SK-N-SH (cell line): ENCODE measurements at regions not wholly inside any gene's neighbourhood (a gene's known extent, or its start where the extent isn't known, plus 50 kb on each side); places are given as distances from the start of the nearest gene placed in this dataset.
A peak's percentile ranks its signal among the peaks of the same experiment; 100 is the strongest.

Experiments
- CTCF ChIA-PET: fragments of 300-600, 350-600 bp; formaldehyde crosslinking; extraction: SDS; loops from one replicate; lab custom pipeline; 2021; lab: Yijun Ruan, JAX
- POLR2A ChIA-PET: fragments of 350-600 bp; sonication (Branson Sonifier 250); formaldehyde crosslinking; extraction: SDS; loops from one replicate; lab custom pipeline; 2020; ENCODE audit warnings: antibody characterized with exemption, inconsistent platforms; lab: Yijun Ruan, JAX
- DNase-seq: peaks from one replicate; pipeline ENCODE4 v3.0.0; 2012
- H2AFZ ChIP-seq: fragments of 200-600 bp; sonication (generic); 2 replicates; pipeline ENCODE4 v1.8.1; 2016; ENCODE audit warnings: antibody characterized with exemption, mild to moderate bottlenecking, low read depth
- H3F3A ChIP-seq: fragments of 200-600 bp; sonication (generic); replicated peaks from 2 replicates; pipeline ENCODE3; 2016; ENCODE audit warnings: antibody characterized with exemption, mild to moderate bottlenecking; ENCODE audit not compliant: insufficient read depth
- H3K27ac ChIP-seq, 2 experiments: fragments of 200-500 bp in 1 of 2; fragments of 200-600 bp in 1 of 2; sonication (Bioruptor generic) in 1 of 2; sonication (generic), shearing (Covaris generic) in 1 of 2; 2 replicates each; pipeline versions ENCODE4 v1.5.1 to v1.6.1; 2014 to 2016; ENCODE audit warnings: low read depth in 2 of 2, inconsistent platforms in 1 of 2, low read length in 1 of 2, mild to moderate bottlenecking in 1 of 2, mixed read lengths in 1 of 2
- H3K27me3 ChIP-seq: fragments of 200-600 bp; sonication (generic), shearing (Covaris generic); 2 replicates; pipeline ENCODE4 v1.6.1; 2016; ENCODE audit warnings: mixed run types; ENCODE audit not compliant: insufficient read depth
- H3K36me3 ChIP-seq, 2 experiments: fragments of 200-500 bp in 1 of 2; fragments of 200-600 bp in 1 of 2; sonication (Bioruptor generic) in 1 of 2; sonication (generic) in 1 of 2; replicated peaks in 1 of 2; 2 replicates each; pipeline versions ENCODE3 to v1.5.1; 2014 to 2016; ENCODE audit warnings: low read length in 1 of 2, mild to moderate bottlenecking in 1 of 2; ENCODE audit not compliant: insufficient read depth in 2 of 2, control insufficient read depth in 1 of 2
- H3K4me1 ChIP-seq, 2 experiments: fragments of 200-500 bp in 1 of 2; fragments of 200-600 bp in 1 of 2; sonication (Bioruptor generic) in 1 of 2; sonication (generic), shearing (Covaris generic) in 1 of 2; 2 replicates each; pipeline versions ENCODE4 v1.5.1 to v1.6.1; 2014 to 2016; ENCODE audit warnings: low read depth in 1 of 2, low read length in 1 of 2, mixed run types in 1 of 2; ENCODE audit not compliant: insufficient read depth in 2 of 2, control insufficient read depth in 1 of 2
- H3K4me2 ChIP-seq: fragments of 200-600 bp; sonication (generic), shearing (Covaris generic); 2 replicates; pipeline ENCODE4 v1.6.1; 2017; ENCODE audit warnings: mixed run types
- H3K4me3 ChIP-seq, 2 experiments: fragments of 200-500 bp in 1 of 2; fragments of 200-600 bp in 1 of 2; sonication (Bioruptor generic) in 1 of 2; sonication (generic), shearing (Covaris generic) in 1 of 2; 2 replicates each; pipeline versions ENCODE4 v1.5.1 to v1.8.1; 2014 to 2016; ENCODE audit warnings: low read depth in 2 of 2, inconsistent platforms in 1 of 2, low read length in 1 of 2, mild to moderate bottlenecking in 1 of 2, mixed read lengths in 1 of 2, moderate library complexity in 1 of 2
- H3K79me2 ChIP-seq: fragments of 200-600 bp; sonication (generic); 2 replicates; pipeline ENCODE4 v1.8.1; 2017; ENCODE audit warnings: mild to moderate bottlenecking; ENCODE audit not compliant: insufficient read depth
- H3K9ac ChIP-seq: fragments of 200-600 bp; sonication (generic); 2 replicates; pipeline ENCODE4 v1.6.1; 2017; ENCODE audit warnings: mixed run types
- H3K9me2 ChIP-seq: fragments of 200-600 bp; sonication (generic); 2 replicates; pipeline ENCODE4 v1.6.1; 2017; ENCODE audit warnings: mixed run types
- H3K9me3 ChIP-seq: fragments of 200-600 bp; sonication (generic); 2 replicates; pipeline ENCODE4 v1.6.1; 2017; ENCODE audit warnings: mixed run types, mild to moderate bottlenecking, moderate library complexity
- H4K20me1 ChIP-seq: fragments of 200-600 bp; sonication (generic); 2 replicates; pipeline ENCODE4 v1.6.1; 2017; ENCODE audit warnings: mild to moderate bottlenecking, mixed run types; ENCODE audit not compliant: insufficient read depth
- CHD2 ChIP-seq: fragments of 150-350 bp; IDR thresholded peaks from 2 replicates; pipeline ENCODE4 v1.6.1; 2018; ENCODE audit warnings: low read length; ENCODE audit not compliant: partially characterized antibody
- ELF1 ChIP-seq: IDR thresholded peaks from 2 replicates; pipeline ENCODE4 v1.4.0; 2012
- FOSL2 ChIP-seq: IDR thresholded peaks from 2 replicates; pipeline ENCODE4 v1.4.0; 2012; ENCODE audit warnings: low read depth, mild to moderate bottlenecking, moderate library complexity, borderline replicate concordance
- FOXJ3 ChIP-seq: sonication (generic); formaldehyde crosslinking; IDR thresholded peaks from 2 replicates; pipeline ENCODE4 v1.5.1; 2020; ENCODE audit warnings: mild to moderate bottlenecking, missing genetic modification reagents
- FOXM1 ChIP-seq: IDR thresholded peaks from 2 replicates; pipeline ENCODE4 v1.4.0; 2012; ENCODE audit warnings: low read depth, mild to moderate bottlenecking
- GABPA ChIP-seq: IDR thresholded peaks from 2 replicates; pipeline ENCODE4 v1.4.0; 2012; ENCODE audit warnings: low read depth, mild to moderate bottlenecking
- GATA2 ChIP-seq: sonication (generic); formaldehyde crosslinking; IDR thresholded peaks from 2 replicates; pipeline ENCODE4 v1.5.0; 2020; ENCODE audit warnings: mild to moderate bottlenecking, missing genetic modification reagents
- MEF2A ChIP-seq: IDR thresholded peaks from 2 replicates; pipeline ENCODE4 v1.4.0; 2012; ENCODE audit warnings: low read depth, borderline replicate concordance
- NFIC ChIP-seq: IDR thresholded peaks from 2 replicates; pipeline ENCODE4 v1.4.0; 2012; ENCODE audit warnings: borderline replicate concordance
- NRF1 ChIP-seq: IDR thresholded peaks from 2 replicates; pipeline ENCODE4 v1.6.1; 2012; ENCODE audit warnings: low read depth, mild to moderate bottlenecking, low read length
- RAD21 ChIP-seq: IDR thresholded peaks from 2 replicates; pipeline ENCODE4 v1.6.1; 2012; ENCODE audit warnings: mild to moderate bottlenecking, low read length
- RCOR1 ChIP-seq: fragments of 150-350 bp; IDR thresholded peaks from 2 replicates; pipeline ENCODE4 v1.6.1; 2017; ENCODE audit warnings: antibody characterized with exemption, low read length
- RFX5 ChIP-seq: IDR thresholded peaks from 2 replicates; pipeline ENCODE4 v1.6.1; 2012; ENCODE audit warnings: mild to moderate bottlenecking, improper control_type of control experiment, low read length
- SMC3 ChIP-seq: IDR thresholded peaks from 2 replicates; pipeline ENCODE4 v1.6.1; 2012; ENCODE audit warnings: low read depth, low read length, improper control_type of control experiment
- TCF12 ChIP-seq: IDR thresholded peaks from 2 replicates; pipeline ENCODE4 v1.4.0; 2012
- WGBS: methylation state at CpG from one replicate; pipeline ENCODE4 v1.1.6; 2017; ENCODE audit warnings: low lambda C conversion rate; 5-methylcytosine and 5-hydroxymethylcytosine counted together
- TF ChIP-seq, protein P1 (sequence below): IDR thresholded peaks from 2 replicates; pipeline ENCODE4 v1.4.0; 2012; ENCODE audit warnings: low read depth, borderline replicate concordance
- TF ChIP-seq, protein P2 (sequence below): IDR thresholded peaks from 2 replicates; pipeline ENCODE4 v1.4.0; 2012; ENCODE audit warnings: low read depth
- TF ChIP-seq, protein P3 (sequence below): IDR thresholded peaks from 2 replicates; pipeline ENCODE4; 2012
- TF ChIP-seq, protein P4 (sequence below): IDR thresholded peaks from 2 replicates; pipeline ENCODE4 v1.4.0; 2012; ENCODE audit warnings: low read depth, borderline replicate concordance

DNA sequence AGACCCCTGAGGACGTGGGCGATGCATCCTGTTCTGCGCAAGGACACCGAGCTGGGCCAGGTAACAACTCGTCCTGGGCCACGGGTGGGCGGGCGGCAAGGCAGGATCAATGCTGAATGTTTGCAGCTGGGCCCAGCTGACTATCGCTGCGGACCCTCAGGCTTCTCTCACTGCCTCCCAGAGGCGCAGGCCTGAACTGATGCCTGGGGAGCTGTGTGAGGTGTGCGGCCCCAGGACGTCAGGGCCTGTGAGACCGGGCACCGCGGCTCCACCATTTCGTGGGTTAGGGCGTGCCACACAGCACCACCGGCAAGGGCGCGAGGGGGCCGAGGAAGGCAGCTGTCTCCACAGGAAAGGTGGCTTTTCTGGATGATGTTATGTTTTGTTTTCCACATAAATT, 307.4 kb downstream of the NDUFA10 start (continued):
- TF ChIP-seq, protein P1, sequence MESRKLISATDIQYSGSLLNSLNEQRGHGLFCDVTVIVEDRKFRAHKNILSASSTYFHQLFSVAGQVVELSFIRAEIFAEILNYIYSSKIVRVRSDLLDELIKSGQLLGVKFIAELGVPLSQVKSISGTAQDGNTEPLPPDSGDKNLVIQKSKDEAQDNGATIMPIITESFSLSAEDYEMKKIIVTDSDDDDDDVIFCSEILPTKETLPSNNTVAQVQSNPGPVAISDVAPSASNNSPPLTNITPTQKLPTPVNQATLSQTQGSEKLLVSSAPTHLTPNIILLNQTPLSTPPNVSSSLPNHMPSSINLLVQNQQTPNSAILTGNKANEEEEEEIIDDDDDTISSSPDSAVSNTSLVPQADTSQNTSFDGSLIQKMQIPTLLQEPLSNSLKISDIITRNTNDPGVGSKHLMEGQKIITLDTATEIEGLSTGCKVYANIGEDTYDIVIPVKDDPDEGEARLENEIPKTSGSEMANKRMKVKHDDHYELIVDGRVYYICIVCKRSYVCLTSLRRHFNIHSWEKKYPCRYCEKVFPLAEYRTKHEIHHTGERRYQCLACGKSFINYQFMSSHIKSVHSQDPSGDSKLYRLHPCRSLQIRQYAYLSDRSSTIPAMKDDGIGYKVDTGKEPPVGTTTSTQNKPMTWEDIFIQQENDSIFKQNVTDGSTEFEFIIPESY = no peak
- TF ChIP-seq FOSL2 (no peak), NRF1 (no peak), RAD21 (no peak), TCF12 (no peak)

DNA sequence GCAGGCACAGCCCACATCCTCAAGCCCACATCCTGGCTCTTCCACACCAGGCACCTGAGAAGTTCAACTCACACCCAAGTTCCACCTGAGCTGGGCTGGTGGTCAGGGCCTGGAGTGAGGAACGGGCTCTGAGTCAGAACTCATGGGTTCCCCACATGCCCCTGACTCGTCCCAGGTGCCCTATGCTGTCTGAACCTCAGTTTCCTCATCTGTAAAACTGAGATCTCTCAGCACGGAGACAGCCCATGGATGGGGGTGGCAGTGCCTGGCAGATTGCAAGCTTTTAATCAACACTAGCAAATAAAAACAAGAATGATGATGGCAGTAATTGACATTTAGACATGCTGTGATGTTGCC, 307.8 kb downstream of the NDUFA10 start:
- Histone ChIP-seq H3K4me2 (no peak overlapping the region), H3K79me2 (no peaks in the 10 kb centered on the region), H3K9ac (no peak overlapping the region), H3K27me3 (no peaks in the 10 kb centered on the region), H4K20me1 (no peaks in the 10 kb centered on the region), H2AFZ (no peak overlapping the region), H3K4me3 (no peak overlapping the region), H3K36me3 (no peaks in the 10 kb centered on the region), H3K9me2 (no peaks in the 10 kb centered on the region), H3K9me3 (peaks cover 4% of the 10 kb centered on the region; the same call in 1 of the 2 replicates), H3K27ac (peak overlapping the region in 1 of 2 experiments; percentile 68; a peak in 2 of 4 replicates), H3F3A (no peaks in the 10 kb centered on the region), H3K4me1 (peaks cover 0 to 40% of the 10 kb centered on the region in 2 experiments; a peak in 1 of 4 replicates)
- TF ChIP-seq RCOR1 (no peak), ELF1 (no peak), FOSL2 (no peak), FOXJ3 (CRISPR knock-in tag) (no peak), FOXM1 (no peak), SMC3 (no peak), NFIC (no peak), GABPA (no peak), MEF2A (no peak), TCF12 (no peak), RFX5 (no peak), GATA2 (CRISPR knock-in tag) (no peak), CHD2 (no peak), NRF1 (no peak)
- TF ChIP-seq, protein P2, sequence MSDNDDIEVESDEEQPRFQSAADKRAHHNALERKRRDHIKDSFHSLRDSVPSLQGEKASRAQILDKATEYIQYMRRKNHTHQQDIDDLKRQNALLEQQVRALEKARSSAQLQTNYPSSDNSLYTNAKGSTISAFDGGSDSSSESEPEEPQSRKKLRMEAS = no peak
- TF ChIP-seq, protein P3, sequence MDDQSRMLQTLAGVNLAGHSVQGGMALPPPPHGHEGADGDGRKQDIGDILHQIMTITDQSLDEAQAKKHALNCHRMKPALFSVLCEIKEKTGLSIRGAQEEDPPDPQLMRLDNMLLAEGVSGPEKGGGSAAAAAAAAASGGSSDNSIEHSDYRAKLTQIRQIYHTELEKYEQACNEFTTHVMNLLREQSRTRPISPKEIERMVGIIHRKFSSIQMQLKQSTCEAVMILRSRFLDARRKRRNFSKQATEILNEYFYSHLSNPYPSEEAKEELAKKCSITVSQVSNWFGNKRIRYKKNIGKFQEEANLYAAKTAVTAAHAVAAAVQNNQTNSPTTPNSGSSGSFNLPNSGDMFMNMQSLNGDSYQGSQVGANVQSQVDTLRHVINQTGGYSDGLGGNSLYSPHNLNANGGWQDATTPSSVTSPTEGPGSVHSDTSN = no peak
- TF ChIP-seq, protein P4, sequence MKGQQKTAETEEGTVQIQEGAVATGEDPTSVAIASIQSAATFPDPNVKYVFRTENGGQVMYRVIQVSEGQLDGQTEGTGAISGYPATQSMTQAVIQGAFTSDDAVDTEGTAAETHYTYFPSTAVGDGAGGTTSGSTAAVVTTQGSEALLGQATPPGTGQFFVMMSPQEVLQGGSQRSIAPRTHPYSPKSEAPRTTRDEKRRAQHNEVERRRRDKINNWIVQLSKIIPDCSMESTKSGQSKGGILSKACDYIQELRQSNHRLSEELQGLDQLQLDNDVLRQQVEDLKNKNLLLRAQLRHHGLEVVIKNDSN = no peak
- ChIA-PET POLR2A (no interaction called here), CTCF (interaction anchor here (0.9 to 1.7 kb wide), 2 partner anchors 9 to 165 kb away, joined by 3 to 6 read pairs; no protein-coding TSS in a partner anchor)
- WGBS = 14% methylated on average over 3 of the region's 3 CpGs
- no peak for DNase-seq
